Psoas muscle (tissue), 7 donors: ENCODE measurements at regions not wholly inside any gene's neighbourhood (a gene's known extent, or its start where the extent isn't known, plus 50 kb on each side); places are given as distances from the start of the nearest gene placed in this dataset.

Experiments used
- ATAC-seq, 4 donors: fragments of 200-7000 bp; cut with Tn5 transposase; one replicate each; pipeline ENCODE4 v1.9.1; 2020; ENCODE audit warnings: moderate library complexity in 3 of 4, mild to moderate bottlenecking in 2 of 4
- DNase-seq, 2 donors: peaks; one replicate each; pipeline ENCODE4 v3.0.0-alpha.2; 2020
- H3K27ac ChIP-seq: fragments of 200-600 bp; one replicate; pipeline ENCODE4 v1.8.0; 2022
- H3K27me3 ChIP-seq, 3 donors: fragments of 200-600 bp in 1 of 3; one replicate each; pipeline versions ENCODE4 v1.6.1 to v1.8.0; 2013 to 2022; ENCODE audit warnings: low read length in 2 of 3, mild to moderate bottlenecking in 2 of 3, moderate library complexity in 1 of 3; ENCODE audit not compliant: insufficient read depth in 3 of 3
- H3K36me3 ChIP-seq, 2 donors: fragments of 200-600 bp in 1 of 2; one replicate each; pipeline versions ENCODE4 v1.6.1 to v1.8.0; 2013 to 2022; ENCODE audit warnings: low read depth in 1 of 2, mild to moderate bottlenecking in 1 of 2, moderate library complexity in 1 of 2; ENCODE audit not compliant: insufficient read depth in 1 of 2
- H3K4me1 ChIP-seq: fragments of 200-600 bp; one replicate; pipeline ENCODE4 v1.8.0; 2022
- H3K4me3 ChIP-seq: fragments of 200-600 bp; one replicate; pipeline ENCODE4 v1.8.0; 2022; ENCODE audit warnings: mild to moderate bottlenecking
- H3K9me3 ChIP-seq: fragments of 200-600 bp; one replicate; pipeline ENCODE4 v1.8.0; 2022
- WGBS, 3 donors: extraction: QIAGEN DNeasy Blood & Tissue Kit; methylation state at CpG; one replicate each; pipeline versions ENCODE4 v1.1.6 to v1.1.7; 2013; 5-methylcytosine and 5-hydroxymethylcytosine counted together
- intact Hi-C, 2 donors: fragments of 100-400 bp; cut with DNase I; formaldehyde crosslinking; loops; one replicate each; pipeline versions ENCODE4 v1.11.0 to v1.14.2; 2022
- TF ChIP-seq, protein P1 (sequence below): fragments of 200-600 bp; IDR thresholded peaks from one replicate; pipeline ENCODE4 v1.8.0; 2022; ENCODE audit warnings: antibody characterized with exemption
- donor health status: healthy with polysubstance abuse.
- donor health status: DM: no; HTN: no; CAD: no; lungs with moderate emphysema.
- donor health status: Bipolar disorder and iron deficiency.
- donor health status: healthy.
- donor health status: DM: yes; HTN: yes; CAD: no.
- donor health status: DM: no; HTN: no; CAD: no.
- donor health status: DM: yes; HTN: yes; CAD: no.

DNA sequence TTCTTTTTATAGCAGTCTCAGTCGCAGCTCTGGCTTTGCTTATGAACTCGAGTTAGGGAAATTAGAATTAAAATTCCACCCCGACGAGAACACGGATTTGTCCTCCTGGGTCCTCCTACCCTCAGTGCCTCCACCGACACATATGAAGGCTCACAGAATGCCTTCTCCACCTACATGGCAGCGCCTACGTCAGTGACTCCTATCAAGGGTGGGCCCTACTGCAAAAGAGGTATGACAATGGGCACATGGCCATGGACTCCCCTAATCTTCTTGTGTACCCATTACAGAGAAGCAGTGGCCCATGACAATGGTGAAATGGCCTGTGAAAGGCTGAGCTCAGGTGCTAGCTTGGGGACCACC lies 173.0 kb upstream of the TLE3 start:
- no peaks in the 10 kb centered on the region for H3K27me3 ChIP-seq
- H3K4me3 ChIP-seq, result no peak overlapping the region
- TF ChIP-seq, protein P1, sequence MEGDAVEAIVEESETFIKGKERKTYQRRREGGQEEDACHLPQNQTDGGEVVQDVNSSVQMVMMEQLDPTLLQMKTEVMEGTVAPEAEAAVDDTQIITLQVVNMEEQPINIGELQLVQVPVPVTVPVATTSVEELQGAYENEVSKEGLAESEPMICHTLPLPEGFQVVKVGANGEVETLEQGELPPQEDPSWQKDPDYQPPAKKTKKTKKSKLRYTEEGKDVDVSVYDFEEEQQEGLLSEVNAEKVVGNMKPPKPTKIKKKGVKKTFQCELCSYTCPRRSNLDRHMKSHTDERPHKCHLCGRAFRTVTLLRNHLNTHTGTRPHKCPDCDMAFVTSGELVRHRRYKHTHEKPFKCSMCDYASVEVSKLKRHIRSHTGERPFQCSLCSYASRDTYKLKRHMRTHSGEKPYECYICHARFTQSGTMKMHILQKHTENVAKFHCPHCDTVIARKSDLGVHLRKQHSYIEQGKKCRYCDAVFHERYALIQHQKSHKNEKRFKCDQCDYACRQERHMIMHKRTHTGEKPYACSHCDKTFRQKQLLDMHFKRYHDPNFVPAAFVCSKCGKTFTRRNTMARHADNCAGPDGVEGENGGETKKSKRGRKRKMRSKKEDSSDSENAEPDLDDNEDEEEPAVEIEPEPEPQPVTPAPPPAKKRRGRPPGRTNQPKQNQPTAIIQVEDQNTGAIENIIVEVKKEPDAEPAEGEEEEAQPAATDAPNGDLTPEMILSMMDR, result no peak
- no peak for ATAC-seq
- H3K4me1 ChIP-seq, result peaks cover 10% of the 10 kb centered on the region
- WGBS, 3 donors, result 39 to 45% (median 42%) methylated on average over 8 of the region's 8 CpGs
- H3K27ac ChIP-seq, result peak overlapping the region; percentile 13
- peak in 1 of 2 donors; percentile 26 for DNase-seq
- H3K36me3 ChIP-seq, result no peaks in the 10 kb centered on the region
- H3K9me3 ChIP-seq, result no peaks in the 10 kb centered on the region
- intact Hi-C loops, result no loop called here

DNA sequence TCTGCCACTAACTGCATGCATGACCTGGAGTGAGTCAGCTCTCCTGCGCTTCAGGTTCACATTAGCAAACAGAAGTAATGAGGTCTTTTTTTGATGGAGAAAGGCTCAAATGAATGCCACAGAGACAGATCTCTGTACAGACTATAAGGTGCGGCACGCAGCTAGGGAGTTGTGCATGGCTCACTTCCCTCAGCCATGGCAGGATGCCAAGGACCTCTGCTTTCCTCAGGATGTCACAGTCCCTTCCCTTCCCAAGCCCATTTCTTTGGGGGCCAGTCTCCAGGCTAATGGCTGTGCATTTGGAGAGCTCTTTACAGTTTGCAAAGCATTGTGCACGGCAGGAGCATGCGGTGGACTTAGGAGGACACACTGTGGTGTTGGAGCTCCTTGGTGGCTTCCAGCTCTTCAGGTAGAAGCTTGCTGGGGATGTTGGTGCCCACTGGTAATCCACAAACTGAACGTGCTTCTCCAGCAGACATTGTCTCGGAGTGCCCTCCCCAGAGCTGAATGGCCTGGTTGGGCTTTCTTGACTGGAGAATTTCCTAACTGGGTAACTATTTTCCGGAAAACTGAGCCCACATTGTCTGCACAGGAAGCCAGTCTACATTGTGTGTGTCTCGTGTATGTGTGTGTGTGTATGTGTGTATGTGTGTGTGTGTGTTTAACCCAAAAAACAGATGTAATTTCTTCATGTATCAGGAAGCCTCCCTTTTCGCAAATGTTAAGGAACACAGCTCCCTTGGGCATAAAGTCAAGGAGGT lies 172.5 kb upstream of the TLE3 start:
- Histone ChIP-seq H3K4me1 (peaks cover 10% of the 10 kb centered on the region), H3K36me3 (no peaks in the 10 kb centered on the region), H3K27me3 (no peaks in the 10 kb centered on the region), H3K9me3 (no peaks in the 10 kb centered on the region), H3K27ac (no peak overlapping the region), H3K4me3 (no peak overlapping the region)
- intact Hi-C loops, result loop anchor here in 1 of 2 donors (10.0 kb wide), 2 partner anchors 155 to 695 kb away; no protein-coding TSS in a partner anchor
- TF ChIP-seq, protein P1, result no peak
- DNase-seq (peak in 1 of 2 donors; percentile 63), ATAC-seq (peak in 3 of 4 donors; percentile 22 to 47 (median 23))
- WGBS, 3 donors, result 55 to 66% (median 63%) methylated on average over 10 of the region's 10 CpGs

- TF ChIP-seq, protein P1, result no peak
- 91 to 95% (median 92%) methylated on average over 9 of the region's 9 CpGs for WGBS, 3 donors
- Histone ChIP-seq H3K4me3 (no peak overlapping the region), H3K27me3 (no peaks in the 10 kb centered on the region), H3K27ac (no peak overlapping the region), H3K4me1 (peaks cover 10% of the 10 kb centered on the region), H3K9me3 (no peaks in the 10 kb centered on the region), H3K36me3 (no peaks in the 10 kb centered on the region)
- ATAC-seq (no peak), DNase-seq (peak in 1 of 2 donors; percentile 48)
- intact Hi-C loops, result loop anchor here in 1 of 2 donors (10.0 kb wide), 2 partner anchors 155 to 695 kb away; no protein-coding TSS in a partner anchor
Measured at GRCh38 chr15:70269311-70269911, 171.7 kb upstream of the TLE3 start.

GRCh38 chr15:70268698-70269251 lies 171.1 kb upstream of the TLE3 start:
- DNase-seq (no peak), ATAC-seq (no peak)
- TF ChIP-seq, protein P1, result no peak
- intact Hi-C loops, result loop anchor here in 1 of 2 donors (10.0 kb wide), 2 partner anchors 154 to 694 kb away; no protein-coding TSS in a partner anchor
- Histone ChIP-seq H3K9me3 (no peaks in the 10 kb centered on the region), H3K27ac (no peak overlapping the region), H3K27me3 (no peaks in the 10 kb centered on the region), H3K4me3 (no peak overlapping the region), H3K36me3 (no peaks in the 10 kb centered on the region), H3K4me1 (peaks cover 11% of the 10 kb centered on the region)
- WGBS, 3 donors, result 86 to 88% (median 87%) methylated on average over 18 of the region's 18 CpGs
